HG03575 (cell line): ENCODE measurements at regions not wholly inside any gene's neighbourhood (a gene's known extent, or its start where the extent isn't known, plus 50 kb on each side); places are given as distances from the start of the nearest gene placed in this dataset.
"Not testable (repeated sequence)": the region's sequence is repeated elsewhere in the genome, so short reads cannot be mapped to it uniquely, and the experiment has no call there.

ENCODE experiments used
- ATAC-seq: cut with Tn5 transposase; IDR thresholded peaks from one replicate; pipeline ENCODE4 v1.9.1; 2021; ENCODE audit not compliant: unreplicated experiment, insufficient number of reproducible peaks, low FRiP score; ENCODE audit errors: extremely low read depth

- ATAC-seq = no peak
These were observed 117.8 kb upstream of the GMDS start for GRCh38 chr6:2363211-2363610.

GRCh38 chr6:2361195-2361594 is 115.8 kb upstream of the GMDS start:
- no peak for ATAC-seq

GRCh38 chr6:2360716-2361115 is 115.3 kb upstream of the GMDS start:
- ATAC-seq = no peak

GRCh38 chr6:2360126-2360525 is 114.7 kb upstream of the GMDS start:
- no peak for ATAC-seq

- ATAC-seq = no peak
These were observed 109.7 kb upstream of the GMDS start for GRCh38 chr6:2355150-2355549.

- no peak for ATAC-seq
These were observed 108.7 kb upstream of the GMDS start for GRCh38 chr6:2354138-2354491.

- no peak for ATAC-seq
These were observed 108.2 kb upstream of the GMDS start for GRCh38 chr6:2353412-2354137.

- ATAC-seq = no peak
These were observed 106.5 kb upstream of the GMDS start for GRCh38 chr6:2351807-2352431.

GRCh38 chr6:2351090-2351489 is 105.7 kb upstream of the GMDS start:
- ATAC-seq = no peak

- no peak for ATAC-seq
These were observed 100.7 kb upstream of the GMDS start for GRCh38 chr6:2346078-2346477.

- ATAC-seq = no peak
These were observed 99.0 kb upstream of the GMDS start for GRCh38 chr6:2344319-2344905.

GRCh38 chr6:2327591-2327990 is 82.2 kb upstream of the GMDS start:
- no peak for ATAC-seq

- ATAC-seq = no peak
These were observed 79.0 kb upstream of the GMDS start for GRCh38 chr6:2324166-2324953.

- ATAC-seq = not testable (repeated sequence)
These were observed 72.1 kb upstream of the GMDS start for GRCh38 chr6:2317498-2317897.

GRCh38 chr6:2314641-2315040 is 69.2 kb upstream of the GMDS start:
- no peak for ATAC-seq

GRCh38 chr6:2310042-2310441 is 64.6 kb upstream of the GMDS start:
- ATAC-seq = no peak

GRCh38 chr6:2309122-2309521 is 63.7 kb upstream of the GMDS start:
- no peak for ATAC-seq

- ATAC-seq = no peak
These were observed 62.4 kb upstream of the GMDS start for GRCh38 chr6:2307799-2308198.

- ATAC-seq = no peak
These were observed 60.5 kb upstream of the GMDS start for GRCh38 chr6:2305951-2306350.

GRCh38 chr6:2302482-2302881 is 57.1 kb upstream of the GMDS start:
- ATAC-seq = not testable (repeated sequence)
